IMR-90 (cell line): ENCODE measurements at regions not wholly inside any gene's neighbourhood (a gene's known extent, or its start where the extent isn't known, plus 50 kb on each side); places are given as distances from the start of the nearest gene placed in this dataset.

Experiments used
- CEBPB ChIP-seq: IDR thresholded peaks from 2 replicates; pipeline ENCODE4 v1.6.1; 2012; ENCODE audit warnings: low read depth, low read length, improper control_type of control experiment
- CTCF ChIP-seq: conservative IDR thresholded peaks from 2 replicates; pipeline ENCODE4 v1.5.1; 2012; ENCODE audit warnings: mild to moderate bottlenecking, low read depth, low read length, improper control_type of control experiment
- ELK1 ChIP-seq: fragments of 150-350 bp; IDR thresholded peaks from 2 replicates; pipeline ENCODE4 v1.6.1; 2016; ENCODE audit warnings: low read depth, mild to moderate bottlenecking, low read length, moderate library complexity, borderline replicate concordance
- FOS ChIP-seq: fragments of 150-350 bp; IDR thresholded peaks from 2 replicates; pipeline ENCODE4 v1.6.1; 2016; ENCODE audit warnings: low read depth, low read length
- MAFK ChIP-seq: IDR thresholded peaks from 2 replicates; pipeline ENCODE4 v1.6.1; 2012; ENCODE audit warnings: low read depth, low read length, improper control_type of control experiment
- MAZ ChIP-seq: IDR thresholded peaks from 2 replicates; pipeline ENCODE4 v1.6.1; 2012; ENCODE audit warnings: low read depth, mild to moderate bottlenecking, low read length, improper control_type of control experiment, moderate library complexity, borderline replicate concordance
- MXI1 ChIP-seq: IDR thresholded peaks from 2 replicates; pipeline ENCODE4 v1.6.1; 2012; ENCODE audit warnings: low read depth, mild to moderate bottlenecking, low read length, moderate library complexity, borderline replicate concordance
- NFE2L2 ChIP-seq: fragments of 150-350 bp; IDR thresholded peaks from 2 replicates; pipeline ENCODE4 v1.6.1; 2016; ENCODE audit warnings: low read depth, mild to moderate bottlenecking, low read length
- POLR2A ChIP-seq: IDR thresholded peaks from 2 replicates; pipeline ENCODE4 v1.6.1; 2012; ENCODE audit warnings: mild to moderate bottlenecking, low read depth, low read length
- RAD21 ChIP-seq: IDR thresholded peaks from 2 replicates; pipeline ENCODE4 v1.6.1; 2012; ENCODE audit warnings: low read length, improper control_type of control experiment
- RCOR1 ChIP-seq: IDR thresholded peaks from 2 replicates; pipeline ENCODE4 v1.6.1; 2012; ENCODE audit warnings: mild to moderate bottlenecking, low read length, improper control_type of control experiment; ENCODE audit not compliant: insufficient replicate concordance
- RFX5 ChIP-seq: IDR thresholded peaks from 2 replicates; pipeline ENCODE4 v1.8.0; 2012; ENCODE audit warnings: low read depth, mild to moderate bottlenecking, low read length, moderate library complexity
- SMC3 ChIP-seq: fragments of 150-350 bp; IDR thresholded peaks from 2 replicates; pipeline ENCODE4 v1.6.1; 2016; ENCODE audit warnings: low read depth, mild to moderate bottlenecking, antibody characterized with exemption, low read length, moderate library complexity
- USF2 ChIP-seq: fragments of 150-350 bp; IDR thresholded peaks from 2 replicates; pipeline ENCODE4 v1.6.1; 2017; ENCODE audit warnings: mild to moderate bottlenecking, antibody characterized with exemption, low read length, low read depth

- TF ChIP-seq MAFK (no peak), POLR2A (no peak), RAD21 (no peak), CTCF (no peak), RCOR1 (no peak), USF2 (no peak), CEBPB (no peak), FOS (no peak), NFE2L2 (no peak), MAZ (no peak), SMC3 (no peak), MXI1 (no peak), ELK1 (no peak), RFX5 (no peak)
Measured at GRCh38 chr1:47519971-47520370, 82.1 kb downstream of the FOXD2 start.
